ENCODE measurements at regions not wholly inside any gene's neighbourhood (a gene's known extent, or its start where the extent isn't known, plus 50 kb on each side); places are given as distances from the start of the nearest gene placed in this dataset.

DNA sequence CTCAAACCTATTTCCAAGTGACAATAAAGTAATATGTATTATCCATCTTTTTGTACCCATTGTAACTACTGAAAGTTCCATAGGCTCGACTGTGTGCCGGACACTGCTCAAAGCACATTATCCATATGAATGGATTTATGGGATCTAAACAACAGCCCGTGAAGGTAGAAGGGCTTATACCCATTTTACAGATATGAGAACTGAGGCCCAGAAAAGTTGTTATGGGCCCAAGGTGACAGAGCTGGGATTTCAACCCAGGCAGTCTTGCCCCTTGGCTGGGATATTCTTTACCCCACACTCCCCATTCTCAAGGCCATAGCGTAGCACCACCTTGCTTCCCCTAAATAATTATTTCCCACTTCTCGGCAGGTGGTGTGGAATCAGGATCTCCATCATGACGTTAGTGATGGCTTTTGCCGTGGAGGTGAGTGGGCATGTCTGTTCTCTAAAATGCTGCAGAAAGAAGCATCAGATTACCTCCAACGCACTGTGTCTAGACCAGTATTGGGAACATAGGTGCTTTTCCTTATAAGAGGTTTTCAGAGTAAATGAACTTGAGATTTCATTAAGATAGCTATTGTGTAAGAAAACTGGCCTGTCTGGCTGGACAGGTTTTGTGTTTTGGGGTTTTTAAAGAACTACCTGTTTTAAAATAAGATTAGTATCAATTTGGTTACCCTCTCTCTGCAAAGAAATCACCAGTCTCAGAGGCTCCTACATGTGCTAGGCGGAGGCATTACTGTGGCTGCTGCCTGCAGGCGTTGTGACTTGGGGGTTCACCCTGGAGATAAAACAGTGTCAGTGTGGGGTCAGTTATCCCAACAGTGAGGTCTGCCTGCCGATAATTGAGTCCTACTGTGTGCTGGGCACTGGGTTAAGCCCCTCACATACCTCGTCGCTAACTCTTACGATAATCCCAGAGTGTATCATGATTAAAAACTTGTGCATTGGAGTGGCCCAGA lies 85.1 kb upstream of the SDK1 start:
- TF ChIP-seq NR3C1 (IDR thresholded peaks at IDR 0.05), result no peak
- no peak for TF ChIP-seq SMC3 (IDR thresholded peaks at IDR 0.05)
- no peak for TF ChIP-seq POLR2A (IDR thresholded peaks at IDR 0.05; ENCODE audit: low read length)
- TF ChIP-seq HOXA7 (CRISPR knock-in tag; IDR thresholded peaks at IDR 0.05), result no peak
- no peak for TF ChIP-seq RNF2 (IDR thresholded peaks at IDR 0.05; ENCODE audit: borderline replicate concordance, low read depth)

All from A549 (cell line).